Iris pigment epithelial cell (primary cell): ENCODE measurements at regions not wholly inside any gene's neighbourhood (a gene's known extent, or its start where the extent isn't known, plus 50 kb on each side); places are given as distances from the start of the nearest gene placed in this dataset.
A peak's percentile ranks its signal among the peaks of the same experiment; 100 is the strongest.

Source experiments
- DNase-seq: peaks from one replicate; pipeline ENCODE4 v3.0.0-alpha.2; 2011; ENCODE audit warnings: low read depth

GRCh38 chr6:92380803-92381601 lies 1038.4 kb downstream of the EPHA7 start:
- no peak for DNase-seq

DNA sequence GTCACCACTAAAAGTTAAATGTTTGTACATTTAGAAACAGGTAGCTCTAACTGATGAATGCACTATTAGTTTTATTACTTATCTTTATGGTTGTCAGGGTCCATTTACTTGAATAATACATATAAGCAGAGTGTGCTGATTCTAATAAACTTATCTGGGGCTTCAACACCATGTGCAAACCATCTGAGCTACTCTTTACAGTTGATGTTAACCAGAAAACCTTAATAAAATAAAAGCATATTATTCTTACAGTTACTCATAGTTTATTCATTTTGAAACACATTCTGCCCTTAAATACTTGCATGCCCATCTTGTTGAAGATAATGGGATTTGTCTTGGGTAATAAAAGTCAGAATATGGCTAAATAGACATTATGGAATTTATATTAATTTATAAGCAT lies 1042.2 kb downstream of the EPHA7 start:
- no peak for DNase-seq

DNA sequence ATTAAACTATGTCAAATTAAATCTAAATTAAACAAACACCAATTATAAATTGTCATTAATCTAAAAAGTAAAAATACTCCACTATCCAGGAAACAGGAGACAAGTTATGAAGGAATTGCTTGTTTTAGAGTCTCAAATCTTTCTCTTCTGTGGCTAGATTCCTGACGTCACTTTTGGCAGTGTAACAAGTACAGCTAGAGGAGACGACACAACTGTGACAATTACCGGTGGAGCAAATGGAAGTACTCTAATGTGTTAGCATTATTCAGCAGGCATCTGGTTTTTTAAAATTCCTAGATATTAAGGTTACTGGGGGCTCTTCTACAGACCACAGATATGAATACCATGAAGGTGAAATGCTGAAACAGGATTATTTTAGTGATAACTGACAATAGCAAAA lies 1042.7 kb downstream of the EPHA7 start:
- no peak for DNase-seq

GRCh38 chr6:92371211-92372208 lies 1047.8 kb downstream of the EPHA7 start:
- DNase-seq = no peak

DNA sequence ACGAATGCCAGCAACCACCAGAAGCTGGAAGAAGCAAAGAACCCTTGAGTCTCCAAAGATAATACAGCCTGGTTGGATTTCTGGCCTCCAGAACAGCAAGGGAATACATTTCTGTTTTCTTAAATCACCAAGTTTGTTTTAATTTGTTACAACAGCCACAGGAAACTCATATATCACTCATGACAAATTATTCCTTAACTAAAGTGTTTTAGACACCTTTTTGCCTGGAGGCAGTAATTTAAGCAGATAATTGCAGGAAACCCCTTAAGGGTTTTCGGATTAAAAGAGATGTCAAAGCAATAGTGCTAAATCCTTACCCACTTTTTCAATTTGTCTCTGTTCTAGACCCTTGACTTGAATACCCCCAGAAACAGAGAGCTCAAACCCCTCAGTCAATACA lies 1050.0 kb downstream of the EPHA7 start:
- DNase-seq = no peak

DNA sequence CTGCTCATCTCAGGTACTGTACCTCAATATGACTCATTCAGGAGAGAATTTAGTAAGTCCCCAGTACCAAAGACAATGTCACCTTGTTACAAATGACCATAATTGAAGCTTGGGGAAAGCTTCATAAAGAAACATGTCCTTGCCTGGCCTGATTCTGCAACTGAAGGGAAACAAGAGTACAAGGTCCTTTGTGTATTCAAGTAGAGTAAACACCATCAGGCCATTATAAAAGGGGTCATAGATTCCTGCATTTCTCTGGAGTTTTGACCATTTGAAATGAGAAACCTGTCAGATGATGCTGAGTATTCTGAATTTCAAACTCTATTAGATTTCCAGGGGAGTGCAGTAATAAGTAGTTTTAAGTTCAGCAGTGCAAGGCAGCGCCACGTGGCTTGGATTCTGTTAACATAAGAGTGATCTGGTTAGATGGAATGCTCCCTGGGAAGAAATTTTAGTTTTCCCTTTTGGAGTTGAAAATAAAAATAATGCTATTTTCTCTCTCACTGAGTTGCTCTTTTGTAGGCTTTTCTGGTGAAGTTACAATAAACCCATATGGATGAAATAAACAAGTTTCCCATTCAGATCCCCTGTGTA lies 1054.3 kb downstream of the EPHA7 start:
- DNase-seq = peak; percentile 1

DNA sequence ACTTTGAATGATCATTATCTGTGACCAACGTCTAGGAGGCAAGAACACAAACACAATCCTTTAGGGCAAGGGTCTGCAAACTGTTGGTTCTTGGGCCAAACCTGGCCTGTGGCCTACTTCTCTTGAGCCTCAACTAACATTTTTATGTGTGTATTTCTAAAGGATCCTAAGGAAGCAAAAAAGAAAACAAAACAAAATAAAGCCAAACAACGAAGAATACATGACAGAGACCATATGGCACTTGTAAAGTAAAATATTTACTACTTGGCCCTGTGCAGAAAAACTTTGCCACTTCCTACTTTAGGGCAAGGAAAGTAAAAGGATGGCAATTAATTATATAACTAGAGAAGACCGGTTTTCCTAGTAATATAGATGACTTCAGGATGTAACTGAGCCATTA lies 1056.2 kb downstream of the EPHA7 start:
- no peak for DNase-seq

GRCh38 chr6:92362404-92362803 lies 1057.0 kb downstream of the EPHA7 start:
- DNase-seq = no peak

- no peak for DNase-seq
These were observed 1057.4 kb downstream of the EPHA7 start for GRCh38 chr6:92361990-92362389.

DNA sequence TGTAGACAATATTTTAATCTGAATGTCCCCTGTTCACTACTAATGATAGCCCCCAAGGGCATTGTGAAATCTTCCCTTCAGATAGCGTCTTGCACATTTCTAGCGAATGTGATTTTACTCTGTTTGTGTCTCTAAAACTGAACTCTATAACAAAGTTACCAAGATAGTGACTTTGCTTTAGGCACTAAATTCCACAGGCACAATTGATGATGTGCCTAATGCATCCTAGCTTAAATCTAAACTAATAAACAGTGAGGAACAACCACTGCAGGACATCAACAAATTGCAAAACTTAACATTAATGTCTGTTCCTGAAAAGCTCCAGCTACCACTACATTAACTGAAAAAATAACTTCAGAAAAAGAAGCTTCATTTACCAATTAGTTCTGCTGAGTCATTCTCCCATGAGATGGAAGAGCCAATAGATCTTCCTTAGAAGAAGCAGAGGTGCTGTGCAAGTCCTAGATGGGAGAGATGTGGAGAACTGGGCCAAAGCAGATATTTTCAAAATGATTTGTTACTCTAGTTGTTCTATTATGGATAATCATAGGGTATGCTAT lies 1065.0 kb downstream of the EPHA7 start:
- no peak for DNase-seq

DNA sequence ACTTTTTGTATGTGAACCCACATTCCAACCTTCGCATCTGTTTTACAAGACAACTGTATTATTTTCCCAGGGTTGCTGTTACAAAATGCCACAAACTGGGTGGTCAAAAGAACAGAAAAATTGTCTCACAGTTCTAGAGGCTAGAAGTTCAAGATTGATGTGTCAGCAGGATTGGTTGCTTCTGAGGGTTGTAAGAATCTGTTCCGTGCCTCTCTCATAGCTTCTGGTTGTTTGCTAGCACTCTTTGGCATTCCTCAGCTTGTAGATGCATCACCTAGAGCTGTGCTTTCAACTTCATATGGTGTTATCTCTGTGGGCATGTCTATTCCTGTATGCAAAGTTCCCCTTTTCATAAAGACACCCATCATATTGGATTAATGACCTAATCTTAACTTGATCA lies 1067.2 kb downstream of the EPHA7 start:
- no peak for DNase-seq

DNA sequence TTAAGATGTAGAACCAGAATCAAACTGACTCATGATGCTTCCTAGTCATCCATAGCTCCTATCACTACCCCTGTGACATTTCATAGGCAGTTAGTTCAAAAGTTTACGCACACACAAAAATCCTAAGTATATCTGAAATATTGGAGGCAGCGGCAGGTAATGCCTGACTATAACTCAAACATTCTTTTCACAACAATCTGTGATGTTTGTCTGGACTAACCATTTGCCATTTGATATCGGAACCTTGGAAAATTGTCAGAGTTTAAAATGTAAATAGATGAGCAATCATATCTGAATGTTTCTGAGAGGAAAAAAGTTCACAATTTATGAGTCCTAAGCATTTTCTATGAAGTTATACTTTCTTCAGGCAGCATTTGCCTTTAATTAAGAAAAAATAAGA lies 1078.2 kb downstream of the EPHA7 start:
- DNase-seq = peak; percentile 21

- DNase-seq = no peak
These were observed 1079.3 kb downstream of the EPHA7 start for GRCh38 chr6:92339936-92340640.

- DNase-seq = no peak
These were observed 1081.8 kb downstream of the EPHA7 start for GRCh38 chr6:92337571-92337970.

- peak; percentile 40 for DNase-seq
These were observed 1090.0 kb downstream of the EPHA7 start for GRCh38 chr6:92329208-92329847.

GRCh38 chr6:92315312-92315711 lies 1104.0 kb downstream of the EPHA7 start:
- no peak for DNase-seq

GRCh38 chr6:92297101-92297500 lies 1122.3 kb downstream of the EPHA7 start:
- peak; percentile 19 for DNase-seq

DNA sequence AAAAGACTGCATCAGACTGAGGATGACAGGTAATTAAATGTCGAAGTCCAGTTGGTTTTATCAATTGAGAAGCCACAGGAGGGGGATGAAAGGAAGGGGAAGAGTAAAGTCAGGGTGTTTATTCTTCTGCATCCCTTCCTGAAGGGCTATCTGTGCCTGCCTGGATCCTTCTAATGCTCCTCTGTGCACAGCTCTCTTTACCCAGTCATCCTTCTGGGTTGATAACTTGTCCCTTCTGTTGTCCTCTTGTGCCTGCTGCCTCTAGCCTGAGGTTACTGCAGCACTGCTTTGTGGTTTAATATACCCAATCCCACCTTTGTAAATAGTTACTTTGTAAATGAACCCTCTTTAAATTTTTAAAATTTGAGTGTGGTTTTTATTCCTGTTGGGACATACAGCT lies 1127.3 kb downstream of the EPHA7 start:
- no peak for DNase-seq

- no peak for DNase-seq
These were observed 1129.5 kb downstream of the EPHA7 start for GRCh38 chr6:92289831-92290230.

GRCh38 chr6:92281571-92282076 lies 1137.7 kb downstream of the EPHA7 start:
- no peak for DNase-seq

DNA sequence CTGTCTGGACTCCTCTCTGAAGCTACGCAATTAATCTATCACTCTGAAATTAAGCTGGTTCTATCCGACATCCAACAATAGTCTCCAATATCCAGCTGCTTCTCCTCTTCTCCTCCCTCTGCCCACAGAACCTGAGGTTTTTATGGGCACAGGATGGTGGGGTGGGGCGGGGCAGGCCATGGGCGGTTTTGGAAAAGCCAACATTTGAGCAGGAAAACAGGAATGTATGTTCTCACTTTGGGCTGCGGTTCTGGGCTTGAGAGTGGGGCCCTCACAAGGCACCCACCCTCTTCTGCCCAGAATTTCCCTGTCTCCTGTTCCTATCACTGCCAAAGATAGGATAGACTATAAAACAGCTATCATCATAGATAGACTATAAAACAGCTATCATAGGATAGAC lies 1144.2 kb downstream of the EPHA7 start:
- DNase-seq = no peak
